MCF 10A (cell line): ENCODE measurements at regions not wholly inside any gene's neighbourhood (a gene's known extent, or its start where the extent isn't known, plus 50 kb on each side); places are given as distances from the start of the nearest gene placed in this dataset.

ENCODE experiments used
- BruUV-seq: library from RNA; stranded (reverse); fragments of 400-500 nt; replicated peaks from 2 replicates; lab custom pipeline; 2021; lab: Mats Ljungman, UMichigan
- CTCF ChIA-PET: fragments of 300-600 bp; sonication (Branson Sonifier 250); formaldehyde crosslinking; extraction: SDS; loops from one replicate; lab custom pipeline; 2021; ENCODE audit warnings: antibody characterized with exemption, inconsistent platforms; lab: Yijun Ruan, JAX
- POLR2A ChIA-PET: fragments of 300-600, 350-650 bp; sonication (Branson Sonifier 250); formaldehyde crosslinking; extraction: SDS; loops from one replicate; lab custom pipeline; 2020; ENCODE audit warnings: antibody characterized with exemption, inconsistent platforms; lab: Yijun Ruan, JAX
- DNase-seq: peaks from one replicate; pipeline ENCODE4 v3.0.0-alpha.2; 2018; ENCODE audit not compliant: unreplicated experiment
- H3K27ac Mint-ChIP-seq: one replicate; pipeline ENCODE4 v1.8.0; 2022; ENCODE audit warnings: mild to moderate bottlenecking, low read depth, mixed read lengths; ENCODE audit not compliant: unreplicated experiment
- H3K27me3 Mint-ChIP-seq: one replicate; pipeline ENCODE4 v1.8.0; 2022; ENCODE audit warnings: mixed read lengths; ENCODE audit not compliant: insufficient read depth, unreplicated experiment
- H3K36me3 Mint-ChIP-seq: one replicate; pipeline ENCODE4 v1.8.0; 2022; ENCODE audit warnings: mild to moderate bottlenecking, moderate library complexity, mixed read lengths; ENCODE audit not compliant: insufficient read depth, unreplicated experiment
- H3K4me1 Mint-ChIP-seq: one replicate; pipeline ENCODE4 v1.8.0; 2022; ENCODE audit warnings: mixed read lengths; ENCODE audit not compliant: insufficient read depth, unreplicated experiment
- H3K4me3 Mint-ChIP-seq: one replicate; pipeline ENCODE4 v1.8.0; 2022; ENCODE audit warnings: mild to moderate bottlenecking, moderate library complexity, mixed read lengths; ENCODE audit not compliant: unreplicated experiment
- H3K9me3 Mint-ChIP-seq: one replicate; pipeline ENCODE4 v1.8.0; 2022; ENCODE audit warnings: mixed read lengths; ENCODE audit not compliant: unreplicated experiment
- intact Hi-C: fragments of 100-400 bp; cut with micrococcal nuclease; formaldehyde crosslinking; loops from 2 replicates; pipeline ENCODE4 v1.14.1; 2022
- TF ChIP-seq, protein P1 (sequence below): fragments of 200-600 bp; IDR thresholded peaks from one replicate; pipeline ENCODE4 v1.8.0; 2022; ENCODE audit warnings: antibody characterized with exemption, mild to moderate bottlenecking; ENCODE audit not compliant: unreplicated experiment

- Mint-ChIP-seq H3K27ac (no peak overlapping the region), H3K4me1 (peaks cover 18% of the 10 kb centered on the region), H3K27me3 (peaks cover 12% of the 10 kb centered on the region), H3K9me3 (no peaks in the 10 kb centered on the region), H3K36me3 (no peaks in the 10 kb centered on the region), H3K4me3 (no peak overlapping the region)
- ChIA-PET POLR2A (interaction anchor here (2.0 kb wide), 1 partner anchor 78 kb away, joined by 4 read pairs; no protein-coding TSS in a partner anchor), CTCF (interaction anchor here (0.5 to 2.4 kb wide), 4 partner anchors 13 to 1638 kb away, joined by 3 to 12 read pairs (median 4); no protein-coding TSS in a partner anchor)
- TF ChIP-seq, protein P1, sequence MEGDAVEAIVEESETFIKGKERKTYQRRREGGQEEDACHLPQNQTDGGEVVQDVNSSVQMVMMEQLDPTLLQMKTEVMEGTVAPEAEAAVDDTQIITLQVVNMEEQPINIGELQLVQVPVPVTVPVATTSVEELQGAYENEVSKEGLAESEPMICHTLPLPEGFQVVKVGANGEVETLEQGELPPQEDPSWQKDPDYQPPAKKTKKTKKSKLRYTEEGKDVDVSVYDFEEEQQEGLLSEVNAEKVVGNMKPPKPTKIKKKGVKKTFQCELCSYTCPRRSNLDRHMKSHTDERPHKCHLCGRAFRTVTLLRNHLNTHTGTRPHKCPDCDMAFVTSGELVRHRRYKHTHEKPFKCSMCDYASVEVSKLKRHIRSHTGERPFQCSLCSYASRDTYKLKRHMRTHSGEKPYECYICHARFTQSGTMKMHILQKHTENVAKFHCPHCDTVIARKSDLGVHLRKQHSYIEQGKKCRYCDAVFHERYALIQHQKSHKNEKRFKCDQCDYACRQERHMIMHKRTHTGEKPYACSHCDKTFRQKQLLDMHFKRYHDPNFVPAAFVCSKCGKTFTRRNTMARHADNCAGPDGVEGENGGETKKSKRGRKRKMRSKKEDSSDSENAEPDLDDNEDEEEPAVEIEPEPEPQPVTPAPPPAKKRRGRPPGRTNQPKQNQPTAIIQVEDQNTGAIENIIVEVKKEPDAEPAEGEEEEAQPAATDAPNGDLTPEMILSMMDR: no peak
- intact Hi-C loops: no loop called here
- no TSS peak for BruUV-seq
- DNase-seq: no peak
Observed at GRCh38 chr1:119288751-119289150, 79.8 kb upstream of the HAO2 start.

DNA sequence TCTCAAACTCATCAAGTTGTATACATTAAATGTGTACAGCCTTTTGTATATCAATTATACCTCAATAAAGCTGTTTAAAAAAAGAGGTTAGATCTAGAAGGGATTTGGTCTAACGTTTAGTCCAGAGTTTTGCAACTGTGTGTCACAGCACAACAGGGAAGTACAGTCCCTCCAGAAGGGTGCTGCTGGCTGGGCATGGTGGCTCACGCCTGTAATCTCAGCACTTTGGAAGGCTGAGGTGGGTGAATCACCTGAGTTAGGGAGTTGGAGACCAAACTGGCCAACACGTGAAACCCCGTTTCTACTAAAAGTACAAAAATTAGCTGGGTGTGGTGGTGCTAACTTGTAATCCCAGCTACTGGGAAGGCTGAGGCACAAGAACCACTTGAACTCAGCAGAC is 78.3 kb upstream of the HAO2 start:
- H3K27me3 Mint-ChIP-seq: peaks cover 12% of the 10 kb centered on the region
- ChIA-PET CTCF (interaction anchor here (0.8 to 2.3 kb wide), 2 partner anchors 14 to 15 kb away, joined by 3 to 10 read pairs; no protein-coding TSS in a partner anchor), POLR2A (no interaction called here)
- TF ChIP-seq, protein P1: no peak
- no peaks in the 10 kb centered on the region for H3K36me3 Mint-ChIP-seq
- no peak overlapping the region for H3K27ac Mint-ChIP-seq
- BruUV-seq: no TSS peak
- peak; percentile 11 for DNase-seq
- no peaks in the 10 kb centered on the region for H3K9me3 Mint-ChIP-seq
- peaks cover 18% of the 10 kb centered on the region for H3K4me1 Mint-ChIP-seq
- no peak overlapping the region for H3K4me3 Mint-ChIP-seq
- intact Hi-C loops: no loop called here

DNA sequence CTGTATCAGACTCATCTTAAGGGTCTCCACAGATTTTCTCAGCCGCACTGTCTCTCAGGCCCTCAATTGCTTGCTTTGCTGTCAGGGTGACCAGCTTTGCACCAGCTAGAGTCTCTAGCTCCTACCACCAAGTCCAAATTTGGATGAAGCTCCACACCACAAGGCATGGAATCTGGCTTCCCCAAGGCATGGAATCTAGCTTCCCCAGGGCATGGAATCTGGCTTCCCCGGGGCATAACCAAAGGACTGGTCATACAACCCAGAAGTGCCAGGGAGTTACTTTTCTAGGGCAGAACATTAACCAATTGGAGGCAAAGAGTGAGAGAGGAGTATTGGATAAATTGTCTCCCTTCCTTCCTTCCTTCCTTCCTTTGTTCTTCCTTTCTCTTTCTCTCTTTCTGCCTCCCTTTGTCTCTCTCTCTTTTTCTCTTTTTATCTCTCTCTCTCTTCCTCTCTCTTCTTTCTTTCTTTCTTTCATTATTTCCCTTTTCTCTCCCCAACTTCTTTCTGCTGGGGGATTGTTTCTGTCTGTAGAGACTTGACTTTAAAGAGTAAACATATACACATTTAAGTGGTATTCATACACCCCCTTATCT is 76.9 kb upstream of the HAO2 start:
- POLR2A ChIA-PET: no interaction called here
- no TSS peak for BruUV-seq
- no peak overlapping the region for H3K4me3 Mint-ChIP-seq

GRCh38 chr1:119293797-119294196 is 74.8 kb upstream of the HAO2 start:
- Mint-ChIP-seq H3K9me3 (no peaks in the 10 kb centered on the region), H3K36me3 (no peaks in the 10 kb centered on the region), H3K4me3 (no peak overlapping the region), H3K27ac (no peak overlapping the region), H3K27me3 (peaks cover 42% of the 10 kb centered on the region), H3K4me1 (peaks cover 13% of the 10 kb centered on the region)
- ChIA-PET POLR2A (no interaction called here), CTCF (interaction anchor here (0.6 to 1.4 kb wide), 3 partner anchors 8 to 1071 kb away, joined by 3 to 7 read pairs (median 5); no protein-coding TSS in a partner anchor)
- intact Hi-C loops: no loop called here
- no TSS peak for BruUV-seq
- no peak for DNase-seq
- TF ChIP-seq, protein P1: no peak

More for the DNA sequence above, 76.9 kb upstream of the HAO2 start:
- Mint-ChIP-seq H3K27ac (no peak overlapping the region), H3K27me3 (peaks cover 23% of the 10 kb centered on the region), H3K9me3 (no peaks in the 10 kb centered on the region), H3K36me3 (no peaks in the 10 kb centered on the region), H3K4me1 (peaks cover 13% of the 10 kb centered on the region)
- no peak for DNase-seq
- intact Hi-C loops: no loop called here
- CTCF ChIA-PET: interaction anchor here (0.5 to 2.3 kb wide), 4 partner anchors 9 to 83 kb away, joined by 3 to 10 read pairs (median 3); no protein-coding TSS in a partner anchor
- TF ChIP-seq, protein P1: no peak
